ENCODE measurements at regions not wholly inside any gene's neighbourhood (a gene's known extent, or its start where the extent isn't known, plus 50 kb on each side); places are given as distances from the start of the nearest gene placed in this dataset.

DNA sequence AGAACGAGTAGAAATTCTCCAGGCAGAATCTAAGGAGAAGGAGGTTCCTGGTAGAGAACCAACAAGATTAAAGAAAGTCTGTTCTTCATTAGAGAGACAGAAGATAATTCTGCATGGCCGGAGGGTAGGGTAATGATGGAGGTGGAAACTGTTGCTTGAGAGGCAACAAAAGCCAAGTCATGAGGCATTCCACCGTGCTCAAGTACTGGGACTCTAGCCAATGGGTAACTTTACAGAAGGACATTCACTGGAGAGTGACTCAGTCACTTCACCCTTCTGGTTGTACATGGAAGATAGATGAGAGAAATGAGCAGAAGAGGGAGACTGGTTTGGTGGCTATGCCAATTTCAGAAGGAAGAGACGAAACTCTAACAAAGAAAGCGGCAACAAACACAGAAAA lies 53.6 kb upstream of the ANKFN1 start:
- TF ChIP-seq RXRA (IDR thresholded peaks at IDR 0.05; ENCODE audit: insufficient read depth, low read depth, low read length) (no peak), CREB1 (IDR thresholded peaks at IDR 0.05) (no peak), EZH2 (IDR thresholded peaks at IDR 0.05; ENCODE audit: low read depth, low read length, severe bottlenecking) (no peak), RBBP5 (IDR thresholded peaks at IDR 0.05; ENCODE audit: borderline replicate concordance, low read depth, low read length) (no peak)
- TF ChIP-seq, protein P1, sequence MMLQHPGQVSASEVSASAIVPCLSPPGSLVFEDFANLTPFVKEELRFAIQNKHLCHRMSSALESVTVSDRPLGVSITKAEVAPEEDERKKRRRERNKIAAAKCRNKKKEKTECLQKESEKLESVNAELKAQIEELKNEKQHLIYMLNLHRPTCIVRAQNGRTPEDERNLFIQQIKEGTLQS (IDR thresholded peaks at IDR 0.05; ENCODE audit: insufficient read depth, low read depth, low read length): no peak
- Histone ChIP-seq H4K8ac (ENCODE audit: extremely low read depth, insufficient read depth, low read length) (no peak overlapping the region), H2BK12ac (ENCODE audit: low read depth, low read length) (no peak overlapping the region), H3K36me3 (ENCODE audit: control insufficient read depth in 2 of 4, insufficient read depth in 4 of 4, low read length in 3 of 4) (no peaks in the 10 kb centered on the region), H2AFZ (ENCODE audit: low read length) (no peak overlapping the region), H2BK15ac (ENCODE audit: low read length) (no peak overlapping the region), H3K9ac (replicated peaks in 1 of 4; ENCODE audit: extremely low read depth in 1 of 4, low read depth in 3 of 4, low read length in 3 of 4) (no peak overlapping the region), H3K79me2 (ENCODE audit: control insufficient read depth in 1 of 2, insufficient read depth in 2 of 2, low read length in 2 of 2) (no peaks in the 10 kb centered on the region), H3K4me1 (replicated peaks in 1 of 4; ENCODE audit: control insufficient read depth in 3 of 4, insufficient read depth in 4 of 4, low read length in 3 of 4) (no peaks in the 10 kb centered on the region), H3K14ac (ENCODE audit: insufficient read length) (no peak overlapping the region), H2BK5ac (ENCODE audit: low read depth, low read length) (no peak overlapping the region), H2BK120ac (replicated peaks; ENCODE audit: low read depth, low read length) (no peak overlapping the region), H3K4me3 (ENCODE audit: extremely low read depth in 1 of 4, insufficient read depth in 2 of 4, low read depth in 3 of 4, low read length in 4 of 4) (no peak overlapping the region), H4K91ac (replicated peaks; ENCODE audit: insufficient read length, low read length) (no peak overlapping the region), H3K4ac (replicated peaks; ENCODE audit: insufficient read length, low read depth, low read length) (no peak overlapping the region), H3K4me2 (ENCODE audit: insufficient read depth in 1 of 2, low read depth in 2 of 2, low read length in 2 of 2) (no peak overlapping the region), H4K20me1 (replicated peaks in 1 of 2; ENCODE audit: control insufficient read depth in 1 of 2, insufficient read depth in 2 of 2, low read length in 2 of 2) (no peaks in the 10 kb centered on the region), H3K79me1 (ENCODE audit: low read depth, low read length) (no peaks in the 10 kb centered on the region), H2BK20ac (ENCODE audit: low read length) (no peak overlapping the region), H3K18ac (ENCODE audit: extremely low read depth, low read length) (no peak overlapping the region), H3K27me3 (replicated peaks in 1 of 4; ENCODE audit: control insufficient read depth in 3 of 4, extremely low read depth in 1 of 4, insufficient read depth in 3 of 4, low read length in 3 of 4) (no peaks in the 10 kb centered on the region), H3K23me2 (ENCODE audit: low read depth, low read length) (no peaks in the 10 kb centered on the region; the same call in 1 of the 2 replicates), H4K5ac (ENCODE audit: insufficient read length, low read depth, low read length) (no peak overlapping the region), H3K56ac (replicated peaks; ENCODE audit: insufficient read length, low read depth, low read length) (no peak overlapping the region), H3K23ac (ENCODE audit: insufficient read length) (no peak overlapping the region), H3K27ac (ENCODE audit: low read depth, low read length) (no peak overlapping the region), H2AK5ac (ENCODE audit: low read depth, low read length) (no peak overlapping the region), H3K9me3 (ENCODE audit: insufficient read depth in 2 of 2, low read depth in 1 of 2, low read length in 1 of 2) (no peaks in the 10 kb centered on the region)
- POLR2A ChIA-PET (ENCODE audit: partially characterized antibody): no interaction called here
- CTCF ChIA-PET (ENCODE audit: partially characterized antibody): interaction anchor here (2.0 kb wide), 1 partner anchor 10 kb away, joined by 7 read pairs; no protein-coding TSS in a partner anchor
- FAIRE-seq (no peak), DNase-seq (ENCODE audit: low read depth in 1 of 2, low spot score in 2 of 2) (no peak)
- 91% methylated on average over 5 of the region's 5 CpGs; no CpG with 5 or more reads in 1 of the 2 experiments for WGBS, 2 experiments (ENCODE audit: extremely low coverage in 1 of 2, insufficient coverage in 1 of 2, insufficient read length in 1 of 2, insufficient replicate concordance in 2 of 2, low coverage in 1 of 2, low lambda C conversion rate in 2 of 2, missing lambda C conversion rate in 1 of 2)
